ENCODE measurements at regions not wholly inside any gene's neighbourhood (a gene's known extent, or its start where the extent isn't known, plus 50 kb on each side); places are given as distances from the start of the nearest gene placed in this dataset.

DNA sequence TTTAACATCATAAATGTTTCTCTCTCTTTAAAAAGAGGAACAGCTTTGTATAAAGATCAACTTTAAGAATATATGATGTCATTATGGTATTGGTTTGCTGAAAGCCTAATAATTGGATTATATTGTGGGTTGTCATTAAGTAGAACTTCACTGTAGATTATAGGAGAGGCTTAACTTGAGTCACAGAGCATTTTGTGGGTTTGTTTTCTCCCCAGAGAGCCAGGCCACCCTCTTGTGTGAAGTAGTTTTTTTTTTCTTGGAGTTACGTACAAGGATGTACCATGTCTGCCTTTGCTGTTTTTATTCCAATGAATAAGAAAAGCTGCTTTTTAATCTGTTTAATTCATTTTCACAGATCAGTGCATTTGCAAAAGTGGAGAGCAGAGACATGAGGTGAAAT lies 354.8 kb upstream of the TBL1XR1 start:
- TF ChIP-seq, protein P1, sequence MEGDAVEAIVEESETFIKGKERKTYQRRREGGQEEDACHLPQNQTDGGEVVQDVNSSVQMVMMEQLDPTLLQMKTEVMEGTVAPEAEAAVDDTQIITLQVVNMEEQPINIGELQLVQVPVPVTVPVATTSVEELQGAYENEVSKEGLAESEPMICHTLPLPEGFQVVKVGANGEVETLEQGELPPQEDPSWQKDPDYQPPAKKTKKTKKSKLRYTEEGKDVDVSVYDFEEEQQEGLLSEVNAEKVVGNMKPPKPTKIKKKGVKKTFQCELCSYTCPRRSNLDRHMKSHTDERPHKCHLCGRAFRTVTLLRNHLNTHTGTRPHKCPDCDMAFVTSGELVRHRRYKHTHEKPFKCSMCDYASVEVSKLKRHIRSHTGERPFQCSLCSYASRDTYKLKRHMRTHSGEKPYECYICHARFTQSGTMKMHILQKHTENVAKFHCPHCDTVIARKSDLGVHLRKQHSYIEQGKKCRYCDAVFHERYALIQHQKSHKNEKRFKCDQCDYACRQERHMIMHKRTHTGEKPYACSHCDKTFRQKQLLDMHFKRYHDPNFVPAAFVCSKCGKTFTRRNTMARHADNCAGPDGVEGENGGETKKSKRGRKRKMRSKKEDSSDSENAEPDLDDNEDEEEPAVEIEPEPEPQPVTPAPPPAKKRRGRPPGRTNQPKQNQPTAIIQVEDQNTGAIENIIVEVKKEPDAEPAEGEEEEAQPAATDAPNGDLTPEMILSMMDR (IDR thresholded peaks at IDR 0.05), result no peak
- no peak for TF ChIP-seq POLR2A (IDR thresholded peaks at IDR 0.05)

Measured in thyroid gland (tissue), 4 donors.